ENCODE measurements at regions not wholly inside any gene's neighbourhood (a gene's known extent, or its start where the extent isn't known, plus 50 kb on each side); places are given as distances from the start of the nearest gene placed in this dataset.

- H3K9me2 ChIP-seq (ENCODE audit: low read depth, low read length) = no peaks in the 10 kb centered on the region
- H3F3A ChIP-seq (ENCODE audit: insufficient read depth, low read length) = no peaks in the 10 kb centered on the region
- no peak overlapping the region for H3K4me3 ChIP-seq (ENCODE audit: low read depth, low read length, poor library complexity, severe bottlenecking)
- H3K4me2 ChIP-seq (ENCODE audit: low read length) = no peak overlapping the region
- H2AFZ ChIP-seq (ENCODE audit: low read length) = no peak overlapping the region
- no peaks in the 10 kb centered on the region for H3K4me1 ChIP-seq (ENCODE audit: insufficient read depth, low read length, severe bottlenecking)
- H3K27ac ChIP-seq (ENCODE audit: low read depth, low read length, poor library complexity, severe bottlenecking) = no peak overlapping the region
- no peaks in the 10 kb centered on the region for H3K79me2 ChIP-seq (ENCODE audit: insufficient read depth, low read length)
- H3K27me3 ChIP-seq (ENCODE audit: insufficient read depth, low read length) = no peaks in the 10 kb centered on the region
- H4K20me1 ChIP-seq (ENCODE audit: insufficient read depth, low read length) = no peaks in the 10 kb centered on the region
- H3K9me3 ChIP-seq (ENCODE audit: low read length) = no peaks in the 10 kb centered on the region
- TF ChIP-seq EZH2 (IDR thresholded peaks at IDR 0.05; ENCODE audit: borderline replicate concordance, low read length) (no peak), CTCF (IDR thresholded peaks at IDR 0.05; ENCODE audit: low read length) (no peak)
- no peaks in the 10 kb centered on the region for H3K36me3 ChIP-seq (ENCODE audit: insufficient read depth, low read length)
- H3K9ac ChIP-seq (ENCODE audit: low read length) = no peak overlapping the region
Measured at GRCh38 chr1:73886716-73887115, 311.3 kb downstream of the LRRIQ3 start.

- no peaks in the 10 kb centered on the region for H4K20me1 ChIP-seq (ENCODE audit: insufficient read depth, low read length)
- no peak overlapping the region for H3K4me3 ChIP-seq (ENCODE audit: low read depth, low read length, poor library complexity, severe bottlenecking)
- TF ChIP-seq EZH2 (IDR thresholded peaks at IDR 0.05; ENCODE audit: borderline replicate concordance, low read length) (no peak), CTCF (IDR thresholded peaks at IDR 0.05; ENCODE audit: low read length) (no peak)
- H3K27me3 ChIP-seq (ENCODE audit: insufficient read depth, low read length) = no peaks in the 10 kb centered on the region
- no peaks in the 10 kb centered on the region for H3K9me2 ChIP-seq (ENCODE audit: low read depth, low read length)
- no peaks in the 10 kb centered on the region for H3K36me3 ChIP-seq (ENCODE audit: insufficient read depth, low read length)
- H3K9ac ChIP-seq (ENCODE audit: low read length) = no peak overlapping the region
- H3F3A ChIP-seq (ENCODE audit: insufficient read depth, low read length) = no peaks in the 10 kb centered on the region
- no peak overlapping the region for H3K4me2 ChIP-seq (ENCODE audit: low read length)
- H2AFZ ChIP-seq (ENCODE audit: low read length) = no peak overlapping the region
- H3K4me1 ChIP-seq (ENCODE audit: insufficient read depth, low read length, severe bottlenecking) = no peaks in the 10 kb centered on the region
- no peaks in the 10 kb centered on the region for H3K79me2 ChIP-seq (ENCODE audit: insufficient read depth, low read length)
- H3K9me3 ChIP-seq (ENCODE audit: low read length) = no peaks in the 10 kb centered on the region
- no peak overlapping the region for H3K27ac ChIP-seq (ENCODE audit: low read depth, low read length, poor library complexity, severe bottlenecking)
Measured at GRCh38 chr1:73874806-73875205, 323.2 kb downstream of the LRRIQ3 start.

- Histone ChIP-seq H3K4me3 (ENCODE audit: low read depth, low read length, poor library complexity, severe bottlenecking) (no peak overlapping the region), H3K9me3 (ENCODE audit: low read length) (no peaks in the 10 kb centered on the region), H3K36me3 (ENCODE audit: insufficient read depth, low read length) (no peaks in the 10 kb centered on the region), H3K27ac (ENCODE audit: low read depth, low read length, poor library complexity, severe bottlenecking) (no peak overlapping the region), H3F3A (ENCODE audit: insufficient read depth, low read length) (no peaks in the 10 kb centered on the region), H3K9ac (ENCODE audit: low read length) (no peak overlapping the region), H3K79me2 (ENCODE audit: insufficient read depth, low read length) (no peaks in the 10 kb centered on the region), H3K4me1 (ENCODE audit: insufficient read depth, low read length, severe bottlenecking) (no peaks in the 10 kb centered on the region), H2AFZ (ENCODE audit: low read length) (no peak overlapping the region), H3K27me3 (ENCODE audit: insufficient read depth, low read length) (no peaks in the 10 kb centered on the region), H3K9me2 (ENCODE audit: low read depth, low read length) (no peaks in the 10 kb centered on the region), H4K20me1 (ENCODE audit: insufficient read depth, low read length) (no peaks in the 10 kb centered on the region), H3K4me2 (ENCODE audit: low read length) (no peak overlapping the region)
- TF ChIP-seq EZH2 (IDR thresholded peaks at IDR 0.05; ENCODE audit: borderline replicate concordance, low read length) = no peak
- TF ChIP-seq CTCF (IDR thresholded peaks at IDR 0.05; ENCODE audit: low read length) = no peak
Measured at GRCh38 chr1:73868810-73869336, 329.1 kb downstream of the LRRIQ3 start.

All from OCI-LY1 (cell line).